HEK293 (cell line): ENCODE measurements at regions not wholly inside any gene's neighbourhood (a gene's known extent, or its start where the extent isn't known, plus 50 kb on each side); places are given as distances from the start of the nearest gene placed in this dataset.

ENCODE experiments used
- YY1 ChIP-seq: fragments of 450-650 bp; formaldehyde crosslinking; IDR thresholded peaks from 2 replicates; pipeline ENCODE4 v1.5.1; 2018; ENCODE audit warnings: missing biosample characterization, missing genetic modification characterization
- ZNF114 ChIP-seq: fragments of 450-650 bp; formaldehyde crosslinking; IDR thresholded peaks from 2 replicates; pipeline ENCODE4 v1.5.0; 2017; ENCODE audit warnings: missing biosample characterization, missing genetic modification characterization
- ZNF121 ChIP-seq: fragments of 450-650 bp; formaldehyde crosslinking; IDR thresholded peaks from 2 replicates; pipeline ENCODE4 v1.5.1; 2016; ENCODE audit warnings: missing biosample characterization, missing genetic modification characterization
- ZNF175 ChIP-seq: fragments of 450-650 bp; formaldehyde crosslinking; IDR thresholded peaks from 2 replicates; pipeline ENCODE4 v1.5.1; 2016; ENCODE audit warnings: missing biosample characterization, missing genetic modification characterization
- ZNF23 ChIP-seq: fragments of 450-650 bp; formaldehyde crosslinking; IDR thresholded peaks from 2 replicates; pipeline ENCODE4 v1.5.1; 2016; ENCODE audit warnings: missing biosample characterization, missing genetic modification characterization, borderline replicate concordance
- ZNF274 ChIP-seq, 2 experiments: fragments of 200-500 bp in 1 of 2; fragments of 450-650 bp in 1 of 2; sonication (Bioruptor generic) in 1 of 2; formaldehyde crosslinking in 1 of 2; IDR thresholded peaks; 2 replicates each; pipeline versions ENCODE4 v1.5.1 to v1.6.1; 2014 to 2016; ENCODE audit warnings: borderline replicate concordance in 1 of 2, inconsistent platforms in 1 of 2, low read length in 1 of 2, missing biosample characterization in 1 of 2, missing genetic modification characterization in 1 of 2
- ZNF416 ChIP-seq: fragments of 450-650 bp; formaldehyde crosslinking; IDR thresholded peaks from 2 replicates; pipeline ENCODE4 v1.5.1; 2016; ENCODE audit warnings: missing biosample characterization, missing genetic modification characterization
- ZNF654 ChIP-seq: fragments of 450-650 bp; formaldehyde crosslinking; IDR thresholded peaks from 2 replicates; pipeline ENCODE4 v1.5.1; 2016; ENCODE audit warnings: low read depth, missing biosample characterization, missing genetic modification characterization
- TF ChIP-seq, protein P1 (sequence below): fragments of 450-650 bp; formaldehyde crosslinking; IDR thresholded peaks from 2 replicates; pipeline ENCODE4 v1.5.1; 2016; ENCODE audit warnings: missing biosample characterization, missing genetic modification characterization, low read depth
- TF ChIP-seq, protein P2 (sequence below): fragments of 450-650 bp; formaldehyde crosslinking; IDR thresholded peaks from 2 replicates; pipeline ENCODE4 v1.5.1; 2016; ENCODE audit warnings: missing biosample characterization, missing genetic modification characterization
- TF ChIP-seq, protein P3 (sequence below): fragments of 450-650 bp; formaldehyde crosslinking; IDR thresholded peaks from 2 replicates; pipeline ENCODE4 v1.5.1; 2016; ENCODE audit warnings: missing biosample characterization, missing genetic modification characterization, low read depth
- TF ChIP-seq, protein P4 (sequence below): fragments of 450-650 bp; formaldehyde crosslinking; IDR thresholded peaks from 2 replicates; pipeline ENCODE4 v1.5.1; 2016; ENCODE audit warnings: missing biosample characterization, missing genetic modification characterization

DNA sequence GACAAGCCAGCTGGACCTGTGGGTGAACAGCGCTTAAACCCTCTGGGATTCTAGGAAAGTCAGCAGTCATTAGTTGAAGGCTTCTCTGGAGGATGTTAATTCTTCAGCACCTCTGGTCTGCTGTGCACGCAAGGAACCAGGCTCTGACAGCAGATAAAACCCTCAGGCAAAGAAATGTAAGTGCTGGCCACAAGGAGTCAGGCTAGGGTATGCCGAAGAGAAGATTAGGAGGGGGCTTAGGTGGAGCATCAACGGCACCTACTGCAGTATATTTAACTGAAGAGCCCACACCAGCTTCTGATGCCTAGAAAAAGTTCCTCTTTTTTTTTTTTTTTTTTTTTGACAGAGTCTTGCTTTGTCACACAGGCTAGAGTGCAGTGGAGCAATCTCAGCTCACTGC lies 304.2 kb upstream of the MC4R start:
- TF ChIP-seq, protein P1, sequence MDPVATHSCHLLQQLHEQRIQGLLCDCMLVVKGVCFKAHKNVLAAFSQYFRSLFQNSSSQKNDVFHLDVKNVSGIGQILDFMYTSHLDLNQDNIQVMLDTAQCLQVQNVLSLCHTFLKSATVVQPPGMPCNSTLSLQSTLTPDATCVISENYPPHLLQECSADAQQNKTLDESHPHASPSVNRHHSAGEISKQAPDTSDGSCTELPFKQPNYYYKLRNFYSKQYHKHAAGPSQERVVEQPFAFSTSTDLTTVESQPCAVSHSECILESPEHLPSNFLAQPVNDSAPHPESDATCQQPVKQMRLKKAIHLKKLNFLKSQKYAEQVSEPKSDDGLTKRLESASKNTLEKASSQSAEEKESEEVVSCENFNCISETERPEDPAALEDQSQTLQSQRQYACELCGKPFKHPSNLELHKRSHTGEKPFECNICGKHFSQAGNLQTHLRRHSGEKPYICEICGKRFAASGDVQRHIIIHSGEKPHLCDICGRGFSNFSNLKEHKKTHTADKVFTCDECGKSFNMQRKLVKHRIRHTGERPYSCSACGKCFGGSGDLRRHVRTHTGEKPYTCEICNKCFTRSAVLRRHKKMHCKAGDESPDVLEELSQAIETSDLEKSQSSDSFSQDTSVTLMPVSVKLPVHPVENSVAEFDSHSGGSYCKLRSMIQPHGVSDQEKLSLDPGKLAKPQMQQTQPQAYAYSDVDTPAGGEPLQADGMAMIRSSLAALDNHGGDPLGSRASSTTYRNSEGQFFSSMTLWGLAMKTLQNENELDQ: no peak
- TF ChIP-seq, protein P2, sequence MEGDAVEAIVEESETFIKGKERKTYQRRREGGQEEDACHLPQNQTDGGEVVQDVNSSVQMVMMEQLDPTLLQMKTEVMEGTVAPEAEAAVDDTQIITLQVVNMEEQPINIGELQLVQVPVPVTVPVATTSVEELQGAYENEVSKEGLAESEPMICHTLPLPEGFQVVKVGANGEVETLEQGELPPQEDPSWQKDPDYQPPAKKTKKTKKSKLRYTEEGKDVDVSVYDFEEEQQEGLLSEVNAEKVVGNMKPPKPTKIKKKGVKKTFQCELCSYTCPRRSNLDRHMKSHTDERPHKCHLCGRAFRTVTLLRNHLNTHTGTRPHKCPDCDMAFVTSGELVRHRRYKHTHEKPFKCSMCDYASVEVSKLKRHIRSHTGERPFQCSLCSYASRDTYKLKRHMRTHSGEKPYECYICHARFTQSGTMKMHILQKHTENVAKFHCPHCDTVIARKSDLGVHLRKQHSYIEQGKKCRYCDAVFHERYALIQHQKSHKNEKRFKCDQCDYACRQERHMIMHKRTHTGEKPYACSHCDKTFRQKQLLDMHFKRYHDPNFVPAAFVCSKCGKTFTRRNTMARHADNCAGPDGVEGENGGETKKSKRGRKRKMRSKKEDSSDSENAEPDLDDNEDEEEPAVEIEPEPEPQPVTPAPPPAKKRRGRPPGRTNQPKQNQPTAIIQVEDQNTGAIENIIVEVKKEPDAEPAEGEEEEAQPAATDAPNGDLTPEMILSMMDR (tag by site-specific recombination): no peak
- TF ChIP-seq, protein P3, sequence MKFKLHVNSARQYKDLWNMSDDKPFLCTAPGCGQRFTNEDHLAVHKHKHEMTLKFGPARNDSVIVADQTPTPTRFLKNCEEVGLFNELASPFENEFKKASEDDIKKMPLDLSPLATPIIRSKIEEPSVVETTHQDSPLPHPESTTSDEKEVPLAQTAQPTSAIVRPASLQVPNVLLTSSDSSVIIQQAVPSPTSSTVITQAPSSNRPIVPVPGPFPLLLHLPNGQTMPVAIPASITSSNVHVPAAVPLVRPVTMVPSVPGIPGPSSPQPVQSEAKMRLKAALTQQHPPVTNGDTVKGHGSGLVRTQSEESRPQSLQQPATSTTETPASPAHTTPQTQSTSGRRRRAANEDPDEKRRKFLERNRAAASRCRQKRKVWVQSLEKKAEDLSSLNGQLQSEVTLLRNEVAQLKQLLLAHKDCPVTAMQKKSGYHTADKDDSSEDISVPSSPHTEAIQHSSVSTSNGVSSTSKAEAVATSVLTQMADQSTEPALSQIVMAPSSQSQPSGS (tag by site-specific recombination): no peak
- TF ChIP-seq ZNF416 (no peak), ZNF175 (tag by site-specific recombination) (no peak), ZNF121 (no peak), ZNF274 (IDR thresholded peaks at IDR 0.05; ENCODE audit: low read length) (no peak), ZNF274 (tag by site-specific recombination; IDR thresholded peaks at IDR 0.05; ENCODE audit: borderline replicate concordance) (no peak), YY1 (tag by site-specific recombination) (no peak), ZNF23 (tag by site-specific recombination) (no peak), ZNF654 (no peak), ZNF114 (tag by site-specific recombination) (no peak)
- TF ChIP-seq, protein P4, sequence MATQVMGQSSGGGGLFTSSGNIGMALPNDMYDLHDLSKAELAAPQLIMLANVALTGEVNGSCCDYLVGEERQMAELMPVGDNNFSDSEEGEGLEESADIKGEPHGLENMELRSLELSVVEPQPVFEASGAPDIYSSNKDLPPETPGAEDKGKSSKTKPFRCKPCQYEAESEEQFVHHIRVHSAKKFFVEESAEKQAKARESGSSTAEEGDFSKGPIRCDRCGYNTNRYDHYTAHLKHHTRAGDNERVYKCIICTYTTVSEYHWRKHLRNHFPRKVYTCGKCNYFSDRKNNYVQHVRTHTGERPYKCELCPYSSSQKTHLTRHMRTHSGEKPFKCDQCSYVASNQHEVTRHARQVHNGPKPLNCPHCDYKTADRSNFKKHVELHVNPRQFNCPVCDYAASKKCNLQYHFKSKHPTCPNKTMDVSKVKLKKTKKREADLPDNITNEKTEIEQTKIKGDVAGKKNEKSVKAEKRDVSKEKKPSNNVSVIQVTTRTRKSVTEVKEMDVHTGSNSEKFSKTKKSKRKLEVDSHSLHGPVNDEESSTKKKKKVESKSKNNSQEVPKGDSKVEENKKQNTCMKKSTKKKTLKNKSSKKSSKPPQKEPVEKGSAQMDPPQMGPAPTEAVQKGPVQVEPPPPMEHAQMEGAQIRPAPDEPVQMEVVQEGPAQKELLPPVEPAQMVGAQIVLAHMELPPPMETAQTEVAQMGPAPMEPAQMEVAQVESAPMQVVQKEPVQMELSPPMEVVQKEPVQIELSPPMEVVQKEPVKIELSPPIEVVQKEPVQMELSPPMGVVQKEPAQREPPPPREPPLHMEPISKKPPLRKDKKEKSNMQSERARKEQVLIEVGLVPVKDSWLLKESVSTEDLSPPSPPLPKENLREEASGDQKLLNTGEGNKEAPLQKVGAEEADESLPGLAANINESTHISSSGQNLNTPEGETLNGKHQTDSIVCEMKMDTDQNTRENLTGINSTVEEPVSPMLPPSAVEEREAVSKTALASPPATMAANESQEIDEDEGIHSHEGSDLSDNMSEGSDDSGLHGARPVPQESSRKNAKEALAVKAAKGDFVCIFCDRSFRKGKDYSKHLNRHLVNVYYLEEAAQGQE (tag by site-specific recombination): no peak
